GM06990 (cell line): ENCODE measurements at regions not wholly inside any gene's neighbourhood (a gene's known extent, or its start where the extent isn't known, plus 50 kb on each side); places are given as distances from the start of the nearest gene placed in this dataset.

Experiments
- DNase-seq: peaks from one replicate; pipeline ENCODE4 v3.0.0-alpha.2; 2011; ENCODE audit not compliant: insufficient read length; ENCODE audit errors: extremely low read depth
- H3K27me3 ChIP-seq: replicated peaks from 2 replicates; pipeline ENCODE4 v1.6.0; 2011; ENCODE audit warnings: low read length; ENCODE audit not compliant: control insufficient read depth, insufficient read depth
- H3K36me3 ChIP-seq: 2 replicates; pipeline ENCODE4 v1.5.1; 2011; ENCODE audit warnings: low read length; ENCODE audit not compliant: control insufficient read depth, insufficient read depth
- H3K4me3 ChIP-seq: replicated peaks from 2 replicates; pipeline ENCODE4 v1.5.1; 2011; ENCODE audit warnings: low read depth, mild to moderate bottlenecking, control low read depth, low read length
- TF ChIP-seq, protein P1 (sequence below): IDR thresholded peaks from 2 replicates; pipeline ENCODE4 v1.5.1; 2011; ENCODE audit warnings: low read length, control low read depth, mild to moderate bottlenecking, inconsistent platforms; ENCODE audit not compliant: insufficient read depth, poor library complexity, severe bottlenecking

DNA sequence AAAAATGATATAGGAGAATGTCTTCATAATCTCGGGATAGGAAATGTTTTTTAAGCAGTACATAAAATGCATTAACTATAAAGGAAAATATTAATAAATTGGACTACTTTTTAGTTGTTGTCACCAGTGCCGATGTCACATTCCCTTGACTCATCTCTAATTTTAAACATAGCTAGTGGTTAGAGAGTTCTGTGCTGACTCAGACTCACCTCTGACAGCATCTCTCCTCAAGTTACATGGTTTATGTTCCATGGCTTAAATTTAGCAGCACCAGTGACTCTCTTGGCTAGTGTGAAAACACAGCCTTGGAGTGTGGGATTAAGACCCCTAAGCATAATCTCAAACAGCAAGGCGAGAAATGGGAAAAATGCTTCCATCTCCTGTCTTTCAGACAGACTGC, 311.8 kb upstream of the MMS22L start:
- no peaks in the 10 kb centered on the region for H3K27me3 ChIP-seq
- no peaks in the 10 kb centered on the region for H3K36me3 ChIP-seq
- no peak for DNase-seq
- H3K4me3 ChIP-seq, result no peak overlapping the region
- TF ChIP-seq, protein P1, sequence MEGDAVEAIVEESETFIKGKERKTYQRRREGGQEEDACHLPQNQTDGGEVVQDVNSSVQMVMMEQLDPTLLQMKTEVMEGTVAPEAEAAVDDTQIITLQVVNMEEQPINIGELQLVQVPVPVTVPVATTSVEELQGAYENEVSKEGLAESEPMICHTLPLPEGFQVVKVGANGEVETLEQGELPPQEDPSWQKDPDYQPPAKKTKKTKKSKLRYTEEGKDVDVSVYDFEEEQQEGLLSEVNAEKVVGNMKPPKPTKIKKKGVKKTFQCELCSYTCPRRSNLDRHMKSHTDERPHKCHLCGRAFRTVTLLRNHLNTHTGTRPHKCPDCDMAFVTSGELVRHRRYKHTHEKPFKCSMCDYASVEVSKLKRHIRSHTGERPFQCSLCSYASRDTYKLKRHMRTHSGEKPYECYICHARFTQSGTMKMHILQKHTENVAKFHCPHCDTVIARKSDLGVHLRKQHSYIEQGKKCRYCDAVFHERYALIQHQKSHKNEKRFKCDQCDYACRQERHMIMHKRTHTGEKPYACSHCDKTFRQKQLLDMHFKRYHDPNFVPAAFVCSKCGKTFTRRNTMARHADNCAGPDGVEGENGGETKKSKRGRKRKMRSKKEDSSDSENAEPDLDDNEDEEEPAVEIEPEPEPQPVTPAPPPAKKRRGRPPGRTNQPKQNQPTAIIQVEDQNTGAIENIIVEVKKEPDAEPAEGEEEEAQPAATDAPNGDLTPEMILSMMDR, result no peak

DNA sequence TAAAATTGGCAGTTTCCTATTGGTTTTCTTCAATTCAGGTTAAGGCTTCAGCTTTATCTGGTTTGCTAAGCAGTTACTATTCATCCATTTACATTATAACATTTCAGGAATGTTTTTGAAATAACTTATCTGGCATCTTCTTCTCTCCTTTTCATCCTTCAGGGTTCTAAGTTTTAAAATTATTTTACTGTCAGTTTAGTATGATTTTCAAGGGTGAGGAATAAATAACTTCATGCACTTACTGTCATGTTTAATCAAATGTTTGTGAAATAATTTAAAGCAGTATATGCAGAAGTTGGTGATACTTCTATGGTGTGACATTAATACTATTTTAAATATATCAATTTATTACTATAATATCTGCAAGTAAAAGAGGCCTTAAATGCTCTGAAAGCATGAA, 338.1 kb upstream of the MMS22L start:
- DNase-seq, result no peak

DNA sequence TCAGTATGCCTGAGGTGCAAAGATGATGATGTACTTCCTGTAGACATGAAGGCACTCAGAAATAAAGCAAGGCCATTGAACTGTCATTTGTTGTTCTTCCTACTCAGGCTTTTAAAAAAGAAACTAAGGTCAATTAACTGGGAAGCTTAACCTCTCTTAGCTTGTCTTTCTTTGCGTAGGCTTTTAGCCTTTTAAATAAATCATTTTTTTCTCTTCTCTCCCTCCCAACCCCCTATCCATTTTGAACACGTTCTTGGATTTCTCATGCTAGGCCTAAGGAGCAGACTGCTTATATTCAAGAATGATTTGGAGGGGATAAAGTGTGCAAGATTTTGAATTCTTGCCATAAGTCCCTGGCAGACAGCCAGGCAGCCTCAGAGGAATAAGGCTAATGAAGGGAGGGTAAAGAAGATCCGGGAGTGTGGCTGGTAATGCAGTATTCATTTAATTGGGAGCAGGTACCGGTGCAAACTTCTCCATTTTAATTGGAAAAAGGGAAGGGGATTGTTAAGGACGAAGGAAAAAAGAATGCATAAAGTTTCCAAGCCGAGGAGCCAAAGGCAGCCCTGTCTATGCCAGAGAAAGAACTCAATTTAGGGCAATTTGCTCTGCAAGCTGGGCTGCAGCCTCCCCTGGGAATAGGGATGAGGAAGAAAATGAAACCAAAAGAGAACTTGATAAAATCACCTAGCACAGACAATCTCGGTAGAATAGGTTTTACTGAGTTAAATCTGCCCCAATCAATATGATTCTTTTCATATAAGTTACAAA, 343.8 kb upstream of the MMS22L start:
- Histone ChIP-seq H3K4me3 (no peak overlapping the region), H3K27me3 (no peaks in the 10 kb centered on the region), H3K36me3 (no peaks in the 10 kb centered on the region)
- TF ChIP-seq, protein P1, result no peak
- no peak for DNase-seq

More for the DNA sequence above, 338.1 kb upstream of the MMS22L start:
- TF ChIP-seq, protein P1, result no peak
- Histone ChIP-seq H3K36me3 (no peaks in the 10 kb centered on the region), H3K4me3 (no peak overlapping the region), H3K27me3 (no peaks in the 10 kb centered on the region)

DNA sequence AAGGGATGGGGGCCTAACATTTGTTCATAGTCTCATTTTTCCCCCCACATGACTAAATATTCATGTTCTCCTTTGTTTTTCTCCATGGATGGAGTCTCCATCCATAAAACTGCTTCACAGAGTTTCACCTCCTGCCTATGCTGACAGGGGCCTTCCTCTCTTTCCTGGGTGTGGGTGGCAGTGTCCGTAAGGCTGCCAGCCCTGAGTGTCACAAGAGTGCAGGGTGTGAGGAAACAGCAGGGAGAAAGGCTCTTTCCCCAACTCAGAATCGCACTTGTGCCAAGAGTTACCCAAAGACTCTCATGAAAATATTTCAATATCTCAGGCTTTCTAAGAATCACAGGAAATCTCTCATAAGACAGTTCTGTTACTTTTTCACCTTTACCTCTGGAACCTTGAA, 346.2 kb upstream of the MMS22L start:
- H3K27me3 ChIP-seq, result no peaks in the 10 kb centered on the region
- no peaks in the 10 kb centered on the region for H3K36me3 ChIP-seq
- TF ChIP-seq, protein P1, result no peak
- DNase-seq, result no peak
- H3K4me3 ChIP-seq, result no peak overlapping the region

DNA sequence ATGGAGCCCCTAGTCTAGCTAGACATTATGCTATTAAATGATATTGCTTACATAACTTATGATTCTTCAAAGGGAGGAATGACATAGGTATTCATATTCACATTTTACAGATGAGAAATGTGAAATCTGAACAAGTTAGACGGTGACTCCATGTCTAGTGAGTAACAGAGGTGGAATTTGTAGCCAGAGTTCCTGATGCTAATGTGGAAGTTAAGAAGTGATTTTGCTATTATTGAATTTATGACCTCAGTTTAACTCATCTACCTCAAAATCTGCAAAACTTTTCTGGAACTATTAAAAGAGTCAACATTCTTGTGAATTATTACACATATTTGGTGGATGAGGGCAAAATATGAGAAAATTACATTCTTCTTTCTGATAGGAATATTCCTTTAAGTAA, 347.6 kb upstream of the MMS22L start:
- DNase-seq, result no peak

More for the DNA sequence above, 347.6 kb upstream of the MMS22L start:
- Histone ChIP-seq H3K4me3 (no peak overlapping the region), H3K27me3 (no peaks in the 10 kb centered on the region), H3K36me3 (no peaks in the 10 kb centered on the region)
- TF ChIP-seq, protein P1, result no peak
